ENCODE measurements at regions not wholly inside any gene's neighbourhood (a gene's known extent, or its start where the extent isn't known, plus 50 kb on each side); places are given as distances from the start of the nearest gene placed in this dataset.

GRCh38 chr11:28699701-28700100 lies 591.5 kb downstream of the METTL15 start:
- no peak for DNase-seq

GRCh38 chr11:28697920-28698827 lies 590.0 kb downstream of the METTL15 start:
- DNase-seq, result peak in 38 of 58 donors; percentile 1 to 74 (median 10)

- DNase-seq, result no peak
Measured at GRCh38 chr11:28696591-28696990, 588.4 kb downstream of the METTL15 start.

- no peak for DNase-seq
Measured at GRCh38 chr11:28690746-28691145, 582.6 kb downstream of the METTL15 start.

- no peak for DNase-seq
Measured at GRCh38 chr11:28684011-28684586, 575.9 kb downstream of the METTL15 start.

GRCh38 chr11:28679795-28680468 lies 571.7 kb downstream of the METTL15 start:
- DNase-seq, result no peak

GRCh38 chr11:28677721-28678120 lies 569.5 kb downstream of the METTL15 start:
- no peak for DNase-seq

- no peak for DNase-seq
Measured at GRCh38 chr11:28675183-28675582, 567.0 kb downstream of the METTL15 start.

- DNase-seq, result peak in 1 of 58 donors; percentile 0
Measured at GRCh38 chr11:28674433-28675103, 566.4 kb downstream of the METTL15 start.

GRCh38 chr11:28673691-28674432 lies 565.7 kb downstream of the METTL15 start:
- no peak for DNase-seq

GRCh38 chr11:28671274-28671673 lies 563.1 kb downstream of the METTL15 start:
- DNase-seq, result no peak

GRCh38 chr11:28666632-28667031 lies 558.4 kb downstream of the METTL15 start:
- no peak for DNase-seq

GRCh38 chr11:28659716-28660348 lies 551.6 kb downstream of the METTL15 start:
- no peak for DNase-seq

GRCh38 chr11:28657378-28658030 lies 549.3 kb downstream of the METTL15 start:
- no peak for DNase-seq

- DNase-seq, result no peak
Measured at GRCh38 chr11:28654191-28654590, 546.0 kb downstream of the METTL15 start.

- no peak for DNase-seq
Measured at GRCh38 chr11:28649922-28650321, 541.7 kb downstream of the METTL15 start.

GRCh38 chr11:28636566-28636965 lies 528.4 kb downstream of the METTL15 start:
- no peak for DNase-seq

GRCh38 chr11:28636033-28636432 lies 527.8 kb downstream of the METTL15 start:
- DNase-seq, result no peak

- DNase-seq, result no peak
Measured at GRCh38 chr11:28632338-28632737, 524.1 kb downstream of the METTL15 start.

- DNase-seq, result no peak
Measured at GRCh38 chr11:28631148-28631547, 523.0 kb downstream of the METTL15 start.
